HG03460 (cell line): ENCODE measurements at regions not wholly inside any gene's neighbourhood (a gene's known extent, or its start where the extent isn't known, plus 50 kb on each side); places are given as distances from the start of the nearest gene placed in this dataset.

Experiments
- ATAC-seq: cut with Tn5 transposase; IDR thresholded peaks from one replicate; pipeline ENCODE4 v1.9.1; 2021; ENCODE audit not compliant: unreplicated experiment

GRCh38 chr13:89750371-89750770 is 1597.1 kb upstream of the MIR17HG start:
- ATAC-seq = no peak

GRCh38 chr13:89751432-89751930 is 1596.0 kb upstream of the MIR17HG start:
- no peak for ATAC-seq

- ATAC-seq = no peak
Observed at GRCh38 chr13:89752394-89752793, 1595.1 kb upstream of the MIR17HG start.

- no peak for ATAC-seq
Observed at GRCh38 chr13:89755729-89756492, 1591.6 kb upstream of the MIR17HG start.

- ATAC-seq = no peak
Observed at GRCh38 chr13:89763005-89763404, 1584.5 kb upstream of the MIR17HG start.

- ATAC-seq = no peak
Observed at GRCh38 chr13:89783221-89783755, 1564.2 kb upstream of the MIR17HG start.

DNA sequence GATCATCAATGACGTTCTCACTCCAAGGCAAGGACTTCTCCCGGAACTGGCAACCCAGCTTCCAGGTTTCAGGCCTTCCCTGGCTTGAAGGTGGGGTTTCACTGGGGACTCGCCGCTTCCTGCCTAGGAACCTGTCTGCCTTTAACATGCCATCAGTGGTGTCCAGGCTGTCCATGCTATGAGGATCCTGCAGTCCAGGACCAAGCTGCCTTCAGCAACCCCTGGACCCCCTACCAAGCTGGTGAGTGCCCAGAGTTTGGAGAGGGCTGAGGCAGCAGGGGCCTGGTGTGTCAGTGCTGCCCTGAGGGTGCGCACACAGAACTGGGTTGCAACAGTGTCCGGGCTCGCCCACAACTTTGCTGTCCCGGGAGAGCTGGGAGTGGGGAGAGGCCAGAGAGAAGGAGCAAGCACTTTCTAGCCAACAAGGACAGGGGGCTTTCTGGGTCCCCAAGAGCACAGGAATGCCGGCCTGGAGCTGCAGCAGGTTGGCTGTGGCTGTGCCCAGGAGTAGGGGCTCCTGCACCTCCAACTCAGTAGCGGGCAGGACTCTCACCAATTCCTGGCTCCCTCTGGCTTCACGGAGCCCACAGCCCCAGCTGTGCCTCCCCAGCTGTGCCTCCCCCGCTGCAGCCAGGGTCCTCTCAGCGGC is 1563.2 kb upstream of the MIR17HG start:
- no peak for ATAC-seq

- ATAC-seq = no peak
Observed at GRCh38 chr13:89786531-89786930, 1561.0 kb upstream of the MIR17HG start.

DNA sequence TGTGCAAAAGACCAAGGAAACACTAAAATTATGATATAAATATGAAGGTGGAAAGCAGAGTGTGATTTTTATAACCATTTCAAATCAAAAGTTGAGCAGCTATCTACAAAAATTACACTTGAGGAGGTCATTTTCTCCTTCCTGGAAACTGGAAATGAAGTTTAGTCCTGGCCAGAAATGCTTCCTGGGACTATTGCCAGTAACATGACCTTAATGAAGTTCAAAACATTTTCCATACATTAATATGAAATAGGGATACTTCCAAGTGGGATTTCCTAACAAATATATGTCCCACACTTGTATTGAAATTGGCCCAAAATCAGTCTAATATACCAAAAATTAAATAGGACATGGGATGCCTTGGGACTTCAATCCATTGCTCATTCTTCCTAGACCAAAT is 1556.8 kb upstream of the MIR17HG start:
- no peak for ATAC-seq

GRCh38 chr13:89791971-89792630 is 1555.4 kb upstream of the MIR17HG start:
- no peak for ATAC-seq

DNA sequence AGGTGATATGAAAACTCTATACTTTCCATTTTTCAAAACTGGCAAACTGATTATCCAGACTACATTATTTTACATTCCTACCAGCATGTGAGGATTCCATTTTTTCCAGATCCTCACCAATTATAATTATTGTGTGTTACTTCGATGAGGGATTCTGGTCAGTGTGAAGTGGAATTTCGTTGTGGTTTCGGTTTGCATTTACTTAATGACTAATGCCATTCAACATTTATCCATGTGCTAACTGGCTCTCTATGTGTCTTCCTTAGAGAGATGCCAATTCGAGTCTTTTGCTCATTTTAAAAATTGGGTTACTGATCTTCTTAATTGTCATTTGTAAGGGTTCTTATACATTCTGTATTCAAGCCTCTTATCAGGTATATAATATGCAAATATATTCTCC is 1551.3 kb upstream of the MIR17HG start:
- ATAC-seq = no peak

- no peak for ATAC-seq
Observed at GRCh38 chr13:89803839-89804238, 1543.6 kb upstream of the MIR17HG start.

DNA sequence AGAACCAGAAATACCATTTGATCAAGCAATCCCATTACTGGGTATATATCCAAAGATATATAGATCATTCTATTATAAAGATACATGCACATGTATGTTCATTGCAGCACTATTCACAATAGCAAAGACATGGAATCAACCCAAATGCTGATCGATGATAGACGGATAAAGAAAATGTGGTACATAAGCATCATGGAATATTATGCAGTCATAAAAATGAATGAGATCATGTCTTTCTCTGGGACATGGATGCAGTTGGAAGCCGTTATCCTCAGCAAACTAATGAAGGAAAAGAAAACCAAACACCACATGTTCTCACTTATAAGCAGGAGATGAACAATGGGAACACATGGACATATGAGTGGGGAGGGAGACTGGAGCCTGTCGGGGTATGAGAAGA is 1540.9 kb upstream of the MIR17HG start:
- no peak for ATAC-seq

GRCh38 chr13:89812856-89813255 is 1534.6 kb upstream of the MIR17HG start:
- ATAC-seq = no peak

DNA sequence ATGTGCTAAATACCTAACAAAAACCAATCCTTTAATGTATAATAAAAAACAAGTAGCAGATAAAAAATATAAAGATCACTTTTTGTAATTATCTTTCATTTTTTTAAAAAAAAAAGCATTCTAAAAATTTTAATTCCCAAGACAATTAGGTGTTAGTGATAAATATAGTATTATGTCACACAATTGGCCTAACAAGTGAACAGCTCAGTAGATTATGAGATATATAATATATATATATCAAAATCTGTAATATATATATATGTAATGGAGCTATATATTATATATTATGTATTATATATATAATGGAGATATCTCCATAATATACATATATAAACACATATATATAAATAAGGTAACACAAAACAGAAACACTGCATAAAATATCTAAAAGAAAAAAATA is 1531.1 kb upstream of the MIR17HG start:
- ATAC-seq = no peak

DNA sequence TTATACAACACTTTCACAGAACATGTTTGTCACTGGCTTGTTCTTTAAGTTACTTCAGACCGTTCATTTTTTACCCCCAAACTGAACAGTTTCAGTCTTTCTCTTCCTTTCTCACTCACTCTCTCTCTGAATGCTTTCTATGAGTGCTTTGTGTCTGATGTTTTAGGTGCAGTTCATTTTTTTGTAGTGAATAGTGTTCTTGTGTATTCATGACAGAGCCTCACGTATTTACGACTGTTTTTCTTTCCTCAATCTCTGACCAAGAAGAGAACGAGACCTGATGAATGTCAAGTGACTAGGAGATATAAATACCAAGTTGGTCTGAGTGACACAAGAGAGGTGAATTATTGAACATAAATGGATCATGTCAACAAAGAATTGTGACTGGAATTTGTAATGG is 1525.0 kb upstream of the MIR17HG start:
- ATAC-seq = no peak

DNA sequence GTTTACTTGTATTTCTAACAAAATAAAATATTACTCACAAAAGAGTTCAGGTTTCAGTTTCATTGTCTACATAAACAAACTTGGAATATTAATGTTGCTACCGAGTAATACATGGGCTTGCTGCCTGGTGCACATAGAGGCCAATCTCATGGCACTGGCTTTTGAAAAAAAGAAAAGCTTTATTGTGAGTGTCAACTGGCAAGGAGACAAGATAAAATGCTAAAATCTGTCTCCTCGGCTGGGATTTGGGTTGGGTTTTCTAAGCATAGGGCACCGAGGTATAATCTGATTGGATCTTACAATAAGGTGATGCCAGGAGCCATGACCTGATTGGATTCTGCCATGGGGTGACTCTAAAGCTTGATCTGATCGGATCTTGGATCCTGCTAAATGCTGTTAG is 1519.9 kb upstream of the MIR17HG start:
- no peak for ATAC-seq

GRCh38 chr13:89828506-89828905 is 1519.0 kb upstream of the MIR17HG start:
- ATAC-seq = no peak

GRCh38 chr13:89831157-89831556 is 1516.3 kb upstream of the MIR17HG start:
- no peak for ATAC-seq

DNA sequence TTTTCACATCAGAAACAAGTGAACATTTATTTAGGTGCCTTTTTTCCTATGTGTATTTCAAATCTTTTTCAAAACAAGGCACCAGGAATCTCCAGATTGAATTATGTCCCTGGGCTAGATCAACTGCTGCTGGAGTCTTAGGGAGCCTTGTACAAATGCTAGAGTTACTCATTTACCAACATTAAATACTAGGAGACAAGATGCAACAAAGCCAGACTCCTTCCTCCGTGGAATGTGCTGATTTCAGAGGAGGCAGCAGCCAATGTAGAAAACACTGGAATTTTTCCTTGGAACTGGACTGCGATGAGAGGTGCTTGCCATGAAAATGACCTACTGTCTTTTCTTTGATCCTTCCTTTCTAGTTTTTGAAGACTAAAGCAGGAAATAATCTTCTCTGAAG is 1514.7 kb upstream of the MIR17HG start:
- ATAC-seq = no peak

DNA sequence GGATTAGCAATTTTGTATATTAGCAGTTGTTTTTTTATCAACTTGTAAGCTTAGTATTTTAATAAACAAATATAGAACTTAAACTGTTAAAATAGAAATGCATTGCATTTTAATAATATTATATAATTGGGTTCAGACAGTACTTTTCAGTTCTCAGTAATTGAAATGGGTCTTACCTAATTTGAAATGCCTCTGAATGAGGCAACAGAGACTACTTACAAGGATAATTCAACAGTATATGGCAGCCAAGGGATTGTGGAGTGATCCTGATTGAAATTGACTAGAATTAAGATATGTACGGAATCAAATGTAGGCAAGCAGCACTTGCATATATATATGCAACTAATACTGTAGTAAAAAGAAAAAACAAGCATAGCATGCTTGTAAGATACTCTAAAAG is 1503.9 kb upstream of the MIR17HG start:
- ATAC-seq = no peak

DNA sequence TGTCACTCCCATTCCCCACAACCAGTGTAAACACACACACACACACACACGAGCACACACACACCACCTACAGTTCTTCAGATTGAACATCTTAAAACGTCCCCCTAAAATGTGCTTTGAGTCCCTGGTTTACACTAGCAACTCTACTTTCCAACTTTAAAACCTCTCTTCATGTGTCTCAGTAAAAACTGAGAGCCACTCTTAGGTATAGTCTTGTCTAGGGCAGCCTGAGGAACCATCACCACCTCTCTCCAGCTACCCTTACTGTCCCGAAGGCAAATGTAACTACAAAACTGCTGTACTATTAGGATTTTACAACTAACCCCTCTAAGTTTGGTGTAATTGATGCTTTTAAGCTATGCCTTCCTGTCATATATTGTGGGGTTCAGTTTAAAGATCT is 1501.6 kb upstream of the MIR17HG start:
- no peak for ATAC-seq
